ENCODE measurements at regions not wholly inside any gene's neighbourhood (a gene's known extent, or its start where the extent isn't known, plus 50 kb on each side); places are given as distances from the start of the nearest gene placed in this dataset.

DNA sequence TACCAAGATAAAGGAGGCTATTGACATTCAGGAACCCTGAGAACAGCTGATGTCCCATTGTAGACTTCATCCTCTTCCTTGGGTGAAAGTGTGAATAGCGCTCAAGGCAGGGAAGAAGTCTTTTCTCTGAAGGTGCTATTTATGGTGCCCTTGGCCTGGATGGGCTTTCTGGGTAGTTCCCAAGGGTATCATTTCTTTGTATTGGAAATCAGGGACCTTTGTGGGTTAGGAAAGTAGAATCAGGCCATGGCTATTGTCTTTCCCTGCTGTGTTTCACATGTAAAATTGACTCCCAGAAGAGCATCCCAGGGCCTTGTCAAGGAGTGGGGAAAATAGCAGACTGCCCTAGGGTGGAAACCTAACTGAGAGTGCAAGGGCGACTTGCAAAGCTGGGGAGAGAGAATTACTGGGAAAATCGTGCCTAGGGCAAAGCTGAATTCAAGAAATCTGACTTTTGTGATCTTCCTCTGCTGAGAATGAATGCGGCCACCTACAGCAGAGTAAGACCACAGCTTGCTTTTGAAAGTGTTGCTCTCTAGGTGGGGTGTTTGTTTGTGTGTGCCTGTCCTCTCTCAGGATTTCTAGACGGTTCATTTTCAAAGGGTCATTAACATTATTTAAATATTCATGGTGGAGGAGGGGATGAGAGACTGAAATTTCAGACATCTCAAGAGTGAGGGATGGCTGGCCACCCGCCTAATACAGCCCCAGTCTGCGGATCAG, 160.6 kb downstream of the C9orf152 start:
- Mint-ChIP-seq H3K27ac (peak overlapping the region in 1 of 2 donors; percentile 59), H3K36me3 (ENCODE audit: insufficient read depth) (peaks cover 8% of the 10 kb centered on the region), H3K4me3 (peak overlapping the region; percentile 84 to 85), H3K9me3 (no peaks in the 10 kb centered on the region), H3K27me3 (peaks cover 28 to 37% of the 10 kb centered on the region in 2 donors), H3K4me1 (ENCODE audit: low read depth in 2 of 2) (peaks cover 19 to 23% of the 10 kb centered on the region in 2 donors)
- no peak for ATAC-seq (replicated peaks)
- DNase-seq: no peak

DNA sequence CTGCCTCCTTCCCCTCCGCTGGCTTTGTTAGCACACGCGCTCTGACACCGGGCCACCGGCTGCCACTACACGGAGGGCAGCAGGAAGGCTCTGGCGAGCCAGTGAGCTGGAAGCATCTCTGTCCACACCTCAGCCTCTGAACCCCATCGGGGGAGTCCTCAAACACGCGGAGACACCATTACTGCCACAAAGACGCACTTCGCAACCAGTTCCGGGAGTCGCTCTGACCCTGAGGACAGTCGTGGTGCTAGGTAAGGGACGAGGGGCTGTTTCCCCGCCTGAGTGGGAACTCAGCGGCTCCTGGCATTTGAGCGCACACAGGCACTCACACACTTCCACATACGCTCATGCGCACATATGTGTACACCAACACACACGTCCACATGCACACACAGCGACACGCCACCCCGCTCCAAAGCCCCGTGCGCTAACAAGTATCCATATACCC, 160.0 kb downstream of the C9orf152 start:
- H3K27ac Mint-ChIP-seq: peak overlapping the region in 1 of 2 donors; percentile 59
- no peaks in the 10 kb centered on the region for H3K9me3 Mint-ChIP-seq
- ATAC-seq (replicated peaks) (peak; percentile 45), DNase-seq (no peak)
- peaks cover 8% of the 10 kb centered on the region for H3K36me3 Mint-ChIP-seq (ENCODE audit: insufficient read depth)
- peak overlapping the region; percentile 84 to 85 for H3K4me3 Mint-ChIP-seq
- H3K27me3 Mint-ChIP-seq: peaks cover 33 to 37% of the 10 kb centered on the region in 2 donors
- peaks cover 19 to 24% of the 10 kb centered on the region in 2 donors for H3K4me1 Mint-ChIP-seq (ENCODE audit: low read depth in 2 of 2)

GRCh38 chr9:110048403-110048975, 159.5 kb downstream of the C9orf152 start:
- peak overlapping the region; percentile 84 to 85 for H3K4me3 Mint-ChIP-seq
- peak; percentile 91 for ATAC-seq (replicated peaks)
- H3K9me3 Mint-ChIP-seq: no peaks in the 10 kb centered on the region
- peaks cover 19 to 24% of the 10 kb centered on the region in 2 donors for H3K4me1 Mint-ChIP-seq (ENCODE audit: low read depth in 2 of 2)
- peaks cover 33 to 37% of the 10 kb centered on the region in 2 donors for H3K27me3 Mint-ChIP-seq
- H3K27ac Mint-ChIP-seq: peak overlapping the region in 1 of 2 donors; percentile 59
- DNase-seq: peak; percentile 38 to 59 (median 40)
- H3K36me3 Mint-ChIP-seq (ENCODE audit: insufficient read depth): peaks cover 8% of the 10 kb centered on the region

GRCh38 chr9:110048976-110049698, 158.8 kb downstream of the C9orf152 start:
- peaks cover 19 to 24% of the 10 kb centered on the region in 2 donors for H3K4me1 Mint-ChIP-seq (ENCODE audit: low read depth in 2 of 2)
- H3K27ac Mint-ChIP-seq: peak overlapping the region in 1 of 2 donors; percentile 36
- DNase-seq (no peak), ATAC-seq (replicated peaks) (no peak)
- peaks cover 33 to 37% of the 10 kb centered on the region in 2 donors for H3K27me3 Mint-ChIP-seq
- peaks cover 8% of the 10 kb centered on the region for H3K36me3 Mint-ChIP-seq (ENCODE audit: insufficient read depth)
- no peaks in the 10 kb centered on the region for H3K9me3 Mint-ChIP-seq
- H3K4me3 Mint-ChIP-seq: peak overlapping the region; percentile 84 to 85

DNA sequence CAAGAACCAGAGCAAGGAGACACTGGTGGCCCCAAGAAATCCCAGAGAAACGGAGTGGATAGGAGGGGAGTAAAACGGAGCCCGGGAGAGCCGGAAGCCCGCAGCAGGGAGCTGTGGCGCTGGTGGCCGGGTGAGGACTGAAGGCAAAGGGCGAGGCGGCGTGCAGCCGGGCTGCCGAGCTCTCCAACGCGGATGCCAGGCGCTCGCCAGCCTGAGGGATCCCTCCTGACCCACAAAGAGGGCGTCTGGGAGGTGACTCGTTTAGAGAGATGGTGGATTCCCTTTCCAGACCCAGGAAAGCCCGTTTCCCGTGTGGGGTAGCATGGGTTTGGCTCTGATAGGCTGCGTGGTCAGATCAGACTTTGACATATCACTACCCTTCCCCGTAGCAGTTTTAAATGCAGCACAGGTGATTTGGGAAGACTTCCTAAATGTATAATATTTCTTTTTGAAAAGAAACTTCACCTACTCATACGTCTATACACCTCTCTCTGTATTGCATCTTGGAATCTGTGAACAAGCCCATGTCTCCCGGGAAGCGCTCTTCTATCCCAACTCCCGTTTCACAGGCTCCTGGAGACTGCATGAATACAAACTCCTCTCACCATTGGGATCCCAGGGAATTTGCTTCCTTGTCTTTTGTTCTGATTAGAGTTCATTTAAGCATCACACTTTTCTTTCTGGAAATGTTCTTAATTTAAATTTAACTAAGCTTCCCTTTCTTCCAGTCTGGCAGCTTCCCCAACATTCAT, 158.1 kb downstream of the C9orf152 start:
- DNase-seq: no peak
- ATAC-seq (replicated peaks): no peak
- peak overlapping the region; percentile 84 to 85 for H3K4me3 Mint-ChIP-seq
- H3K27me3 Mint-ChIP-seq: peaks cover 33 to 37% of the 10 kb centered on the region in 2 donors
- peak overlapping the region in 1 of 2 donors; percentile 36 for H3K27ac Mint-ChIP-seq
- peaks cover 8% of the 10 kb centered on the region for H3K36me3 Mint-ChIP-seq (ENCODE audit: insufficient read depth)
- H3K9me3 Mint-ChIP-seq: no peaks in the 10 kb centered on the region
- peaks cover 19 to 24% of the 10 kb centered on the region in 2 donors for H3K4me1 Mint-ChIP-seq (ENCODE audit: low read depth in 2 of 2)

DNA sequence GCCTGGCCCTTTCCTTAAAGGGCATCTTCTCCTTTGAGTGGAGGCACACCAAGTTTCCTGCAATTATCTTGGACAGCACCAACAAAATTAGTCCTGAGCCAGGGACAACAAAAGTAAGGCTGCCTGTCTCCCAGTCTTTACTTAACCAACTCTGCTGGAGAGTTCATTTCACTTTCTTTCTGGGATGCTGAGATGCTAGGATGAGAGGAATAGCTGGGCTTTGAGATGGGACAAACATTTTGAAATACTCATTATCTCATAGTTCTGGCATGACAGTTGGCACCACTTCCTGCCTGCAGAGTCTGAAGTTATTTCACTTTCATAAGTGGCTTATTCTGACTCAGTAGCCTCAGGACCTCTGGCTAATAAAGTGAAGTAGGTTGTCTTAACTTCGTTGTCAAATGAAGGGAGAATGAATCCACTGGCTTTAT, 157.0 kb downstream of the C9orf152 start:
- H3K9me3 Mint-ChIP-seq: no peaks in the 10 kb centered on the region
- H3K4me3 Mint-ChIP-seq: peak overlapping the region; percentile 84 to 85

DNA sequence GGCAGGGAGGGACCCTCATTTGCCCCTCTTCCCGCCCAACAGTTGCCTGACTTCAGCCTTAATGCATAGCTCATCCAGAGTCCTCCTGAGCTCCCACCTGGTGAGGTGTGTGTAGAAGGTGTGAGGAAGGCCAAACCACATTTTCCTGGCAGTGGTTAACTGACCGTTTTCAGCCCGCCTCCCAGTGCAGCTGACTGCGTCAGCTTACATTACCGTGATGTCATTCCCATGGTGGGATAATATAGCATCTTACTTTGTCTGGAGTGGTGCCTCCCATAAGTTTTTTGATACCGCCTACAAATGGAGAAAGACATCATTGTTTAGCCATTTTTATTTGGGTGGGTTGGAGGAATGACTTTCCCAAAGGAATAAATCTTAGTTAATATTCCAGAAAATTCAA, 151.9 kb downstream of the C9orf152 start:
- H3K27me3 Mint-ChIP-seq: peaks cover 0 to 5% of the 10 kb centered on the region in 2 donors
- no peak overlapping the region for H3K27ac Mint-ChIP-seq
- no peak for DNase-seq
- no peak for ATAC-seq (replicated peaks)
- H3K4me3 Mint-ChIP-seq: no peak overlapping the region
- no peaks in the 10 kb centered on the region for H3K9me3 Mint-ChIP-seq
- H3K4me1 Mint-ChIP-seq (ENCODE audit: low read depth in 2 of 2): peaks cover 0 to 2% of the 10 kb centered on the region in 2 donors
- peaks cover 1% of the 10 kb centered on the region for H3K36me3 Mint-ChIP-seq (ENCODE audit: insufficient read depth)

More for the DNA sequence above, 157.0 kb downstream of the C9orf152 start:
- peak overlapping the region in 1 of 2 donors; percentile 45 for H3K27ac Mint-ChIP-seq
- ATAC-seq (replicated peaks) (peak; percentile 31), DNase-seq (no peak)
- H3K4me1 Mint-ChIP-seq (ENCODE audit: low read depth in 2 of 2): peaks cover 19 to 24% of the 10 kb centered on the region in 2 donors
- peaks cover 8% of the 10 kb centered on the region for H3K36me3 Mint-ChIP-seq (ENCODE audit: insufficient read depth)
- H3K27me3 Mint-ChIP-seq: peaks cover 33 to 37% of the 10 kb centered on the region in 2 donors

DNA sequence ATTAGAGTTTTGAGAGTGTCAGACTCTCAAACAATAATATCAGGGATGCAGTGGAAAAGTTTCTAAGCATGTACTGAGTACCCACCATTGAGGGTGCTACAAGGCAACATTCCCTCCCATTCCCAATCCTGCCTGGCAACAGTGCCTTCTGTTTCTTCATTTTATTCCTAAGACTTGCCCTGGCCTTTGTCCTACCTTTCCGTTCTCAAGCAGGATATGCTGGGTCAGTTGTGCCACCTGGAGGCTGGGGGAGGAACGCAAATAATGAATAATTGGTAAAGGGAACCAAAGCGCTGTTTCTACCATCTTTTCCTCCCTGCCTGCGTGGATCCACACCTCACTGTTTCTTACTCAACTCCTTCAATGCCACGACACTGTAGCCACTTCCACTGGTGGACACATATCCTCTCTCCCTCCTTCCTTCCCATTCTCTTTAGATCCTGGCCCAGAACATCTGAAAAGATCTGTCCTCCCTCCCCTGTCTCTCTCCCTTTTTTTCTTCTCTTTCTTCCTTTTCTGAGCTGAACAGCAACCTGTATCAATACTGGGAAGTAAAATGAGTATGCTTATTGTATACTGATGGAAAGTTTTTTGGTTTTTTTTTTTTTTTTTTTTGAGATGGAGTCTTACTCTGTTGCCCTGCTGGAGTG, 149.5 kb downstream of the C9orf152 start:
- peak in 2 of 3 experiments; percentile 10 to 11 for DNase-seq
- ATAC-seq (replicated peaks): peak; percentile 40
- Mint-ChIP-seq H3K4me1 (ENCODE audit: low read depth in 2 of 2) (no peaks in the 10 kb centered on the region), H3K4me3 (no peak overlapping the region), H3K36me3 (ENCODE audit: insufficient read depth) (no peaks in the 10 kb centered on the region), H3K27ac (no peak overlapping the region), H3K9me3 (no peaks in the 10 kb centered on the region), H3K27me3 (no peaks in the 10 kb centered on the region)

DNA sequence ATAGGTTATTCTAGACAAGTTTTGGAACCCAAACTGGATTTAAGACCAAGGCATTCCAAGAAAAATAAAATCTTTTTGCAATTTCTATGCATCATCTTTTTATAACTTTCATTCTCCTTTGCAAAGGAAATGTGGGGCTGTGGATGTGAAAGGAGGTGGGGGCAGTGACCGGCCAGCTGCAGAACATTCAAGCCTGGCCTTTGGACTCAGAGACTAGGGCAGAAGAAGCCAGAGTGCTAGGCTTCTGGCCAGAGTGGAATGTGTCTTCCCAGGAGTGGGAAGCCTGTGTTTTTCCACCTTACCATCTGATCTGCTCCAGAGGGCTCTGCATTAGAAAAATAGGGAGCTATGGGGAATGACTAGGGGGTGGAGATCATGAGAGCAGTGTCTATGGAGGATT, 148.5 kb downstream of the C9orf152 start:
- no peaks in the 10 kb centered on the region for H3K27me3 Mint-ChIP-seq
- no peak for DNase-seq
- no peaks in the 10 kb centered on the region for H3K36me3 Mint-ChIP-seq (ENCODE audit: insufficient read depth)

DNA sequence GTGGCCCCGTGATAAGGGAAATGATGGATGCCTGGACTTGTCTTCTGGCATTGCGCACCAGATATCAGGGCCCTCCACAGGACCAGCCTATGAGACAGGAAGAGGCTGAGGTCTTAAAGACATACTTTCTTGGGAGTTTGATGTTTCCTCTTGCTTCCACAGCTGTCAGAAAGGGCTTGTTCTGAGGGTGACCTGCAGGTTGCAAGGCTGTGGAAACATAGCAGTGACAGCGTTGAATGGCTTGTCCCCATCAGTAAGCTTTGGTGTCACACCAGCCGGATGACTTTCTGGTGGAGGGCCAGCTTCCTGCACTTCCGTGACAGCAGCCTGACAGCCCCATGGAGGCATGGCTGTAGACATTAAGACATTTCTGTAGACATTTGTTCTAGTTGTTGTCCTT, 143.2 kb downstream of the C9orf152 start:
- no peaks in the 10 kb centered on the region for H3K9me3 Mint-ChIP-seq
- H3K4me3 Mint-ChIP-seq: no peak overlapping the region
- H3K36me3 Mint-ChIP-seq (ENCODE audit: insufficient read depth): no peaks in the 10 kb centered on the region
- DNase-seq (no peak), ATAC-seq (replicated peaks) (no peak)
- no peak overlapping the region for H3K27ac Mint-ChIP-seq
- no peaks in the 10 kb centered on the region for H3K4me1 Mint-ChIP-seq (ENCODE audit: low read depth in 2 of 2)
- no peaks in the 10 kb centered on the region for H3K27me3 Mint-ChIP-seq

More for the DNA sequence above, 148.5 kb downstream of the C9orf152 start:
- no peak for ATAC-seq (replicated peaks)
- H3K9me3 Mint-ChIP-seq: no peaks in the 10 kb centered on the region
- H3K4me3 Mint-ChIP-seq: no peak overlapping the region
- H3K4me1 Mint-ChIP-seq (ENCODE audit: low read depth in 2 of 2): no peaks in the 10 kb centered on the region
- no peak overlapping the region for H3K27ac Mint-ChIP-seq

DNA sequence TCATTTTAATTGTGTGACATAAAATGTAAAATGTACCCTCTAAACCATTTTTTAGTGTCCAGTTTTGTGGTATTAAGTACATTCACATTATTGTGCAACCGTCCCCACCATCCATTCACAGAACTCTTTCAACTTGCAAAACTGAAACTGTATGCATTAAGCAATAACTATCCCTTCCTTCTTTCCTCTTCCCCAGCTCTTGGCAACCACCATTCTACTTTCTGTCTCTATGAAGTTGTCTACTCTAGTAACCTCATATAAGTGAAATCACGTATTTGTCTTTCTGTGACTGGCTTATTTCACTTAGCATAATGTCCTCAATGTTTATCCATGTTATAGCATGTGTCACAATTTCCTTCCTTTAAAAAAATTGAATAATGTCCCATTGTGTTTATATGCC, 142.4 kb downstream of the C9orf152 start:
- H3K4me3 Mint-ChIP-seq: no peak overlapping the region
- no peak overlapping the region for H3K27ac Mint-ChIP-seq
- H3K4me1 Mint-ChIP-seq (ENCODE audit: low read depth in 2 of 2): no peaks in the 10 kb centered on the region
- ATAC-seq (replicated peaks): no peak
- DNase-seq: no peak
- H3K27me3 Mint-ChIP-seq: no peaks in the 10 kb centered on the region
- H3K36me3 Mint-ChIP-seq (ENCODE audit: insufficient read depth): no peaks in the 10 kb centered on the region
- no peaks in the 10 kb centered on the region for H3K9me3 Mint-ChIP-seq

DNA sequence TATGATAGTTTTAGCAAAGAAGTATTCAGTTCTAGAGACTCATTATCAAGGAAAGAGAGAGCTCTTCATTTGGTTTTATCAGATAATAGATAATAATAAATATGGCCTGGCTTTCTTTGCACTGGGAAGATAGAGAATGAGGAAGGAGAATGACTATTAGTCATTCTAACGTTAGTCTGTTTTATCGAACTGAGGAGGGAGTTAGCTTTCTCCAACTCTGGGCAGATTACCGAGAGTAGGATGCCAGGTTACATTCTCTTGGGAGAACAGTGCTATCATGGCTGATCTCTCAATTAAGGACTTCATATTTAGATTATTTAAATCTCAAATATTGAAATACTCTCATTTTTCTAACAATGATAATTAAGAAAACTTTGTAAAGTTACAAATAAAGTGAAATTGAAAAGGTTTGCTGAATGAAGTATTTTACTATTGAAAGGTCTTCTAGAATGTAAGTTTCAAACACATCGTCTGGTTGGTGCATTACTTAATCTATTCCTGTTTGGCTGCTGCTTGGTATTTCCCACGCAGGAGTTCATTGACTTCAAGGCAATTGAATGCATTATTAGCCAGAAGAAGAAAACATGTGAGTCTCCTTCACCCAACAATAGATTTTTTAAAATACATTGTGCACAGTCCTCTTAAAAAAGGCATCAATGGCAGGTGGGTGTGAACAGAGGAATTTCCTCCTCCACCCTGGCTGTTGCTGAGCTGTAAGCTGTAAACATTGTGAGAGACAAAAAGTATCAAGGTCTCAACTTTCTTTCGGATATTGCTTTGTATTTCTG, 140.8 kb downstream of the C9orf152 start:
- H3K27me3 Mint-ChIP-seq: no peaks in the 10 kb centered on the region
- H3K9me3 Mint-ChIP-seq: no peaks in the 10 kb centered on the region
- H3K27ac Mint-ChIP-seq: no peak overlapping the region
- no peaks in the 10 kb centered on the region for H3K4me1 Mint-ChIP-seq (ENCODE audit: low read depth in 2 of 2)
- DNase-seq (no peak), ATAC-seq (replicated peaks) (no peak)
- no peaks in the 10 kb centered on the region for H3K36me3 Mint-ChIP-seq (ENCODE audit: insufficient read depth)
- no peak overlapping the region for H3K4me3 Mint-ChIP-seq
